RWPE1 (cell line): ENCODE measurements at regions not wholly inside any gene's neighbourhood (a gene's known extent, or its start where the extent isn't known, plus 50 kb on each side); places are given as distances from the start of the nearest gene placed in this dataset.

Experiments used
- CTCF ChIA-PET: fragments of 350-600 bp; sonication (Branson Sonifier 250); formaldehyde crosslinking; extraction: SDS; loops from one replicate; lab custom pipeline; 2021; lab: Yijun Ruan, JAX
- POLR2A ChIA-PET: fragments of 400-600 bp; formaldehyde crosslinking; extraction: SDS; loops from one replicate; lab custom pipeline; 2020; ENCODE audit warnings: antibody characterized with exemption; ENCODE audit not compliant: low non-redundant PET; lab: Yijun Ruan, JAX
- DNase-seq: peaks from one replicate; pipeline ENCODE4 v3.0.0; 2012; ENCODE audit warnings: low spot score
- H3K27ac ChIP-seq: fragments of 450-650 bp; 2 replicates; pipeline ENCODE4 v1.5.1; 2017
- TF ChIP-seq, protein P1 (sequence below): fragments of 450-650 bp; conservative IDR thresholded peaks from 2 replicates; pipeline ENCODE4 v1.5.1; 2017; ENCODE audit warnings: low read depth, mild to moderate bottlenecking

DNA sequence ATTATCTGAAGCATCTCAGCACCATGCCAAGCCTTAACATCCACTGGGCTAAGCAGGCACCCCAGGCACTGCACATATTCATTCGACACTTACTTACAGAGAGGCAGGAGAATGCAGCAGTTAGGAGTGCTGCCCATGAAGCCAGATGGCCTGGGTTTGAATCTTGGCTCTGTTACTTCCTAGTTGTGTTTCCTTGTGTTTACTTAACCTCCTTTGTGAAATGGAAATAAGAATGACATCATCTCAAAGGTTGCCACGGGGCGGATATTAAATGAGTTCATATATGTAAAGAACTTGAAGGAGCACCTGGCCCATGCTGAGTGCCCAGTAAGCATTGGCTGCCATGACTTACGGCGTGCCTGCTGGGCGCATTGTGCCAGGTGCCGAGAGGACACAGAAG lies 565.2 kb downstream of the CDK5RAP2 start:
- DNase-seq, result no peak
- TF ChIP-seq, protein P1, sequence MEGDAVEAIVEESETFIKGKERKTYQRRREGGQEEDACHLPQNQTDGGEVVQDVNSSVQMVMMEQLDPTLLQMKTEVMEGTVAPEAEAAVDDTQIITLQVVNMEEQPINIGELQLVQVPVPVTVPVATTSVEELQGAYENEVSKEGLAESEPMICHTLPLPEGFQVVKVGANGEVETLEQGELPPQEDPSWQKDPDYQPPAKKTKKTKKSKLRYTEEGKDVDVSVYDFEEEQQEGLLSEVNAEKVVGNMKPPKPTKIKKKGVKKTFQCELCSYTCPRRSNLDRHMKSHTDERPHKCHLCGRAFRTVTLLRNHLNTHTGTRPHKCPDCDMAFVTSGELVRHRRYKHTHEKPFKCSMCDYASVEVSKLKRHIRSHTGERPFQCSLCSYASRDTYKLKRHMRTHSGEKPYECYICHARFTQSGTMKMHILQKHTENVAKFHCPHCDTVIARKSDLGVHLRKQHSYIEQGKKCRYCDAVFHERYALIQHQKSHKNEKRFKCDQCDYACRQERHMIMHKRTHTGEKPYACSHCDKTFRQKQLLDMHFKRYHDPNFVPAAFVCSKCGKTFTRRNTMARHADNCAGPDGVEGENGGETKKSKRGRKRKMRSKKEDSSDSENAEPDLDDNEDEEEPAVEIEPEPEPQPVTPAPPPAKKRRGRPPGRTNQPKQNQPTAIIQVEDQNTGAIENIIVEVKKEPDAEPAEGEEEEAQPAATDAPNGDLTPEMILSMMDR, result no peak
- CTCF ChIA-PET, result interaction anchor here (0.9 kb wide), 1 partner anchor 83 kb away, joined by 3 read pairs; no protein-coding TSS in a partner anchor
- POLR2A ChIA-PET, result no interaction called here
- no peak overlapping the region for H3K27ac ChIP-seq

DNA sequence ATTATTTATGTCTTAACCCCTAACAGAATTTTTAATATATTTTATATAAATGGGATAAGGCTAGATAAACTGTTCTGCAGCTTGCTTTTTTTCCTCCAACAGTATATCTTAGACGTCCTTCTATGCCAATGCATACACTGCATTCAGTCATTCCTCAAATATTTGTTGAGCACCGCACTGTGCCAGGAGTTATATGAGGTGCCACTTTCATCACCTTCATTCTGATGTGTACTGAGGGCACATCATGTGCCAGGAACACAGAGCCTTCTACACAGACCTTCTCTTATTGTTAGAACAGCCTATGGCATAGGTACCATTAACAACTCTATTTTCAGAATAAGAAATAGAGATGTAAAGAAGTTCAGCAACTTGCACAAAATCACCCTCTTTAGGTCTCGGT lies 570.1 kb downstream of the CDK5RAP2 start:
- H3K27ac ChIP-seq, result no peak overlapping the region
- TF ChIP-seq, protein P1, result no peak
- no peak for DNase-seq
- ChIA-PET CTCF (no interaction called here), POLR2A (interaction anchor here (0.6 kb wide), 1 partner anchor 429 kb away, joined by 3 read pairs; no protein-coding TSS in a partner anchor)

DNA sequence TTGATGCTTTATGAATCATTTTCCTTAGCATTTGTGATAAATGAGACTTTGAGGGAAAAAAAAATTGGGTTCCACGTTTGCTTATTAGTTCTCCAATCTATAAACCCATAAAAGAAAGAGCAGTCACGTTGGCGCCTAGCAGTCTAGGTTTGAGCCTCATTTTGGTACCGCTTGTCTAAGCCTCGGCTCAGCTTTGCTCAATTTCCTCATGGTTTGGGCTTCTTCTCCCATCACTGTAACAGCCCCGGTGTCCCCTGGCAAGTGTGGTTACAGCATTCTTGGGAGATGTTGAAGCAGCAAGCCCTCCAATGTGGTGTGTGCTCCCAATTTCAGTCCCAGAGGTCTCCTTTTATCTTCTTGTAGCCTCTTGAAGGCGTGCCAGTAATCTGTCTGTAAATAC lies 578.4 kb downstream of the CDK5RAP2 start:
- TF ChIP-seq, protein P1, result no peak
- ChIA-PET CTCF (no interaction called here), POLR2A (no interaction called here)
- no peak overlapping the region for H3K27ac ChIP-seq
- DNase-seq, result no peak

DNA sequence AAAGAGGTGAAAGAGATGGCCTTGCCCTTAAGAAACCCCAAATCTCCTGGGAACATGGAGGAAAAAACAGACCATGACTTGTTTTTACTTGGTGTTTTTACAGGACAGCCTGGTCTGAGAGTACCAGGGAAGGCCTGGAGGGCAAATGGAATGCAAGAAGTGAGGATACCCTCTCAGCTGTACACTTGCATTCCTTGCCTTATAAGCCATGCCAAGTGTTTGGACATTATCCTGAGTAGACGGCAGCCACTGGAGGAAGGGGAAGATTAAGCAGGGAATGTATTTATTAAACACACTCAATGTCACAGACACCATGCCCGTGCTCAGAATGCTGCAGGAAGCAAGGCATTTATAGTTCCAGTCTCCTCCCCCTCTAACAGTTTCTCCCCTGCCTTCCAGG lies 581.4 kb downstream of the CDK5RAP2 start:
- DNase-seq, result no peak
- TF ChIP-seq, protein P1, result no peak
- ChIA-PET POLR2A (no interaction called here), CTCF (no interaction called here)
- no peak overlapping the region for H3K27ac ChIP-seq

DNA sequence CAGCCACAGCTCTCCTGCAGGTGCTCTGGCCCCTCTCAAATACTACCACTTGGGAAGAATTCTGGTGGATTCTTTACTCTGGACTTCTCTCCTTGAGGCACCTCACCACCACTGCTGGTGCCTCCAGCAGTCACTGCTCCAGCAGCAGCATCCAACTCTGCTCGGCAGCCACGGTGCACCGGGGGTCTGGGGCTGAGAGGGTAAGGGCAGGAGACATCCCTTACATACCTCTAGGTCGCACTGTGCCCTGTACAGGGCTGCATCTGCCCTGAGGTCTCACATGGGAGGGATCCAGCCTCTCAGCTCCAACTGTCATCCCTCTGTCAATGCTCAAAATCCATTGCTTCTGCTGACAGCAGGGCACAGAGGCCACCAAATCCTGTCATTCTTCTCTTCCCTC lies 588.2 kb downstream of the CDK5RAP2 start:
- no peak overlapping the region for H3K27ac ChIP-seq
- POLR2A ChIA-PET, result no interaction called here
- TF ChIP-seq, protein P1, result no peak
- DNase-seq, result no peak
- CTCF ChIA-PET, result no interaction called here

DNA sequence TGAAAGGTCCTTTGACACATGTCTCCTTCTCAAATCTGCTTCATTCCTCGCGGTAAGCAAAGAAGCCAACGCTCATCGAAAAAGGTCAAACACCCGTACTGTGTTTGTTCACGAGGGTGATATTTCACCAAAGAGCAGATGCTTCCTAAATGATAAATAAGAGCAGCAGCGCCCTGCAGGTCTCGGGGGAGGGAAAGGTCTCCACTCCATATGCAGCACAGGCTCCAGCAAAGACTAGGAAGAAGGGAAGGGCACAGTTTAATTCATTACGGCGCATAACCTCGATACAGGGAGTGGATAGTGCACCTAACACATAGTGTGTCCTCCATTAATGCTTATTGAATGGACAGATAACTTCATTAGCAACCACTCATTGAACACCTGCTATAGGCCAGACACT lies 593.3 kb downstream of the CDK5RAP2 start:
- no peak for DNase-seq
- POLR2A ChIA-PET, result no interaction called here
- H3K27ac ChIP-seq, result no peak overlapping the region
- CTCF ChIA-PET, result no interaction called here
- TF ChIP-seq, protein P1, result no peak

DNA sequence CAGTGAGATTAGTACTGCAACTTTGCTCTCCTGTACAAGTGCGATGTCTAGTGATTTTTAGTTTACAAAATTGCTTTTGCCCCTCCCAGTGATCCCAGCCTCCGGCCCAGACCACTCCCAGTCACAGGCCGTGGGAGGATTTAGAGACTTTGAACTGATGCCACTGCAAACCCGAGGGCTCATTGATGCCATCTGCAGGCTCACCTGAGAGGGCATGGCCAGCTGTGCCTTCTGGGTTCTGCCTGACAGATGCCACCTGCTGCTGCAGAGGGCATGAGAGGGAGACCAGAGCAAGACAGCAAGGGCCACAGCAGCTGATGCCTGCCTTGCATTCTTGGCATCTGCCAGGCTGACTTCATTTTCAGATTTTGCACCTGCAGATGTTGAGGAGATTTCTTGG lies 593.8 kb downstream of the CDK5RAP2 start:
- TF ChIP-seq, protein P1, result no peak
- ChIA-PET POLR2A (no interaction called here), CTCF (no interaction called here)
- no peak overlapping the region for H3K27ac ChIP-seq
- DNase-seq, result no peak
